ENCODE measurements at regions not wholly inside any gene's neighbourhood (a gene's known extent, or its start where the extent isn't known, plus 50 kb on each side); places are given as distances from the start of the nearest gene placed in this dataset.

- no peak for DNase-seq (ENCODE audit: low read depth)
Measured at GRCh38 chr5:58116346-58116745, 343.5 kb downstream of the PLK2 start.

GRCh38 chr5:58115811-58116210, 344.1 kb downstream of the PLK2 start:
- no peak for DNase-seq (ENCODE audit: low read depth)

GRCh38 chr5:58114324-58114723, 345.6 kb downstream of the PLK2 start:
- no peak for DNase-seq (ENCODE audit: low read depth)

GRCh38 chr5:58113172-58113571, 346.7 kb downstream of the PLK2 start:
- DNase-seq (ENCODE audit: low read depth): no peak

- DNase-seq (ENCODE audit: low read depth): peak; percentile 38
Measured at GRCh38 chr5:58108511-58108910, 351.4 kb downstream of the PLK2 start.

- no peak for DNase-seq (ENCODE audit: low read depth)
Measured at GRCh38 chr5:58107704-58108103, 352.2 kb downstream of the PLK2 start.

- DNase-seq (ENCODE audit: low read depth): no peak
Measured at GRCh38 chr5:58106754-58107410, 353.0 kb downstream of the PLK2 start.

GRCh38 chr5:58105836-58106235, 354.1 kb downstream of the PLK2 start:
- DNase-seq (ENCODE audit: low read depth): no peak

GRCh38 chr5:58099257-58099656, 360.6 kb downstream of the PLK2 start:
- DNase-seq (ENCODE audit: low read depth): no peak

- DNase-seq (ENCODE audit: low read depth): no peak
Measured at GRCh38 chr5:58094031-58094430, 365.9 kb downstream of the PLK2 start.

- no peak for DNase-seq (ENCODE audit: low read depth)
Measured at GRCh38 chr5:58090704-58091103, 369.2 kb downstream of the PLK2 start.

GRCh38 chr5:58088941-58089340, 370.9 kb downstream of the PLK2 start:
- no peak for DNase-seq (ENCODE audit: low read depth)

- DNase-seq (ENCODE audit: low read depth): no peak
Measured at GRCh38 chr5:58087905-58088304, 372.0 kb downstream of the PLK2 start.

GRCh38 chr5:58087123-58087522, 372.8 kb downstream of the PLK2 start:
- DNase-seq (ENCODE audit: low read depth): no peak

GRCh38 chr5:58085800-58086199, 374.1 kb downstream of the PLK2 start:
- no peak for DNase-seq (ENCODE audit: low read depth)

GRCh38 chr5:58081435-58081834, 378.5 kb downstream of the PLK2 start:
- DNase-seq (ENCODE audit: low read depth): no peak

GRCh38 chr5:58080573-58080972, 379.3 kb downstream of the PLK2 start:
- DNase-seq (ENCODE audit: low read depth): peak; percentile 67

GRCh38 chr5:58077966-58078365, 381.9 kb downstream of the PLK2 start:
- no peak for DNase-seq (ENCODE audit: low read depth)

- no peak for DNase-seq (ENCODE audit: low read depth)
Measured at GRCh38 chr5:58077416-58077815, 382.5 kb downstream of the PLK2 start.

GRCh38 chr5:58076483-58077257, 383.2 kb downstream of the PLK2 start:
- no peak for DNase-seq (ENCODE audit: low read depth)

GRCh38 chr5:58075907-58076306, 384.0 kb downstream of the PLK2 start:
- no peak for DNase-seq (ENCODE audit: low read depth)

GRCh38 chr5:58074717-58075116, 385.2 kb downstream of the PLK2 start:
- DNase-seq (ENCODE audit: low read depth): no peak

- DNase-seq (ENCODE audit: low read depth): no peak
Measured at GRCh38 chr5:58074222-58074621, 385.7 kb downstream of the PLK2 start.
